Smooth muscle cell (in vitro differentiated cells): ENCODE measurements at regions not wholly inside any gene's neighbourhood (a gene's known extent, or its start where the extent isn't known, plus 50 kb on each side); places are given as distances from the start of the nearest gene placed in this dataset.
A peak's percentile ranks its signal among the peaks of the same experiment; 100 is the strongest.

Source experiments
- DNase-seq: peaks from one replicate; lab custom pipeline; 2025; ENCODE audit not compliant: unreplicated experiment; lab: John Stamatoyannopoulos, UW
- H2AFZ ChIP-seq: fragments of 200-600 bp; sonication (generic); 2 replicates; pipeline ENCODE4 v1.6.0; 2016; ENCODE audit warnings: antibody characterized with exemption, low read depth, mild to moderate bottlenecking
- H3F3A ChIP-seq: fragments of 200-600 bp; sonication (generic); 2 replicates; pipeline ENCODE4 v1.6.0; 2017; ENCODE audit warnings: antibody characterized with exemption, low read depth
- H3K27ac ChIP-seq: fragments of 200-600 bp; sonication (generic); 2 replicates; pipeline ENCODE4 v1.5.1; 2016; ENCODE audit warnings: low read depth, mild to moderate bottlenecking
- H3K27me3 ChIP-seq: fragments of 200-600 bp; sonication (generic); 2 replicates; pipeline ENCODE4 v1.6.1; 2016; ENCODE audit warnings: low read depth, mild to moderate bottlenecking
- H3K36me3 ChIP-seq: fragments of 200-600 bp; sonication (generic); 2 replicates; pipeline ENCODE4 v1.5.1; 2016; ENCODE audit warnings: low read depth
- H3K4me1 ChIP-seq: fragments of 200-600 bp; sonication (generic); 2 replicates; pipeline ENCODE4 v1.5.1; 2016; ENCODE audit warnings: low read depth
- H3K4me2 ChIP-seq: fragments of 200-600 bp; sonication (generic); 2 replicates; pipeline ENCODE4 v1.6.0; 2016; ENCODE audit warnings: mild to moderate bottlenecking
- H3K4me3 ChIP-seq: fragments of 200-600 bp; sonication (generic); 2 replicates; pipeline ENCODE4 v1.5.1; 2016; ENCODE audit warnings: mild to moderate bottlenecking
- H3K79me2 ChIP-seq: fragments of 200-600 bp; sonication (generic); 2 replicates; pipeline ENCODE4 v1.6.0; 2016; ENCODE audit warnings: low read depth, mild to moderate bottlenecking
- H3K9ac ChIP-seq: fragments of 200-600 bp; sonication (generic); 2 replicates; pipeline ENCODE4 v1.6.0; 2016; ENCODE audit warnings: low read depth
- H3K9me3 ChIP-seq: fragments of 200-600 bp; sonication (generic); replicated peaks from 2 replicates; pipeline ENCODE4 v1.5.1; 2016; ENCODE audit warnings: low read depth
- H4K20me1 ChIP-seq: fragments of 200-600 bp; sonication (generic); 2 replicates; pipeline ENCODE4 v1.6.0; 2016; ENCODE audit warnings: low read depth
- CTCF ChIP-seq: fragments of 200-600 bp; sonication (generic); IDR thresholded peaks from 2 replicates; pipeline ENCODE4 v1.5.1; 2017; ENCODE audit warnings: borderline replicate concordance, mild to moderate bottlenecking, antibody characterized with exemption; ENCODE audit not compliant: insufficient read depth, poor library complexity, severe bottlenecking
- WGBS: methylation state at CpG from one replicate; pipeline ENCODE4 v1.1.7; 2016; ENCODE audit warnings: low lambda C conversion rate; 5-methylcytosine and 5-hydroxymethylcytosine counted together

DNA sequence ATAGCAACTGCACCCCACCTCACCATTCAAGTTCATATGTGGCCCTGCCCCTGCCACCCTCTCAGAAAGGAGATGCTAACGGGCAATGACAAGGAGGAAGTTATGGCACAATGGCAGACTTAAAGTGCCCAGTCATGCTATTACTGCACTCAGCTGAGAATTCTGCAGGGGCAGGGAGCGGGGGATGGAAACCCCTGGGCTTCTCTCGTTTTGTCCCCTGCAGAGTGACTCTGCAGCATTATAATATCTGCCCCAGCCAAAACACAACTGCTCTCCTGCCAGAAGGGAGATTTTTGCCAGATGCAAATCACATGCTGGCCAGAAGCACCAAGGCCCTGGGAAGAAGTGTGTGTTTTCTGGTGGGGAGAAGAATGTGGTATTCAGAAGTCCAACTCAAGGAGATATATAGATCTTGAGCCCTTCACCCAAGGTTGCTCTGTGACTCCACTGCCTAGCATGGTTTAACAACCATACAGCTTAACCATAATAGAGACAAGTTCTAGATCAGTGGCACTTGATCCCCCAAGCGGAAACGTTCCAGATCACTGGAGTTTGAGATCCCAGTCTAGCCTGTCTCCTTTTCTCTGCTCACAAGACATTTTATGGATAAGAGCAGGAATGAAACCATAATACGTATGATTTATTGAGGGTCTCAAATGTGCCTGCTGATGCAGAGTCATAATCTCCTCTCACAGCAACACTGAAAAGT, 207.0 kb upstream of the MAP3K1 start:
- no peaks in the 10 kb centered on the region for H3K79me2 ChIP-seq
- H3K4me1 ChIP-seq, result peaks cover 12% of the 10 kb centered on the region
- DNase-seq, result no peak
- H3F3A ChIP-seq, result no peaks in the 10 kb centered on the region
- no peaks in the 10 kb centered on the region for H4K20me1 ChIP-seq
- no peaks in the 10 kb centered on the region for H3K36me3 ChIP-seq
- H3K9ac ChIP-seq, result no peak overlapping the region
- H2AFZ ChIP-seq, result no peak overlapping the region
- peaks cover 5% of the 10 kb centered on the region for H3K9me3 ChIP-seq
- no peaks in the 10 kb centered on the region for H3K27me3 ChIP-seq
- H3K4me3 ChIP-seq, result no peak overlapping the region
- WGBS, result 76% methylated on average over 6 of the region's 6 CpGs
- peak overlapping the region; percentile 20 for H3K4me2 ChIP-seq
- H3K27ac ChIP-seq, result peak overlapping the region; percentile 57
- TF ChIP-seq CTCF, result no peak

DNA sequence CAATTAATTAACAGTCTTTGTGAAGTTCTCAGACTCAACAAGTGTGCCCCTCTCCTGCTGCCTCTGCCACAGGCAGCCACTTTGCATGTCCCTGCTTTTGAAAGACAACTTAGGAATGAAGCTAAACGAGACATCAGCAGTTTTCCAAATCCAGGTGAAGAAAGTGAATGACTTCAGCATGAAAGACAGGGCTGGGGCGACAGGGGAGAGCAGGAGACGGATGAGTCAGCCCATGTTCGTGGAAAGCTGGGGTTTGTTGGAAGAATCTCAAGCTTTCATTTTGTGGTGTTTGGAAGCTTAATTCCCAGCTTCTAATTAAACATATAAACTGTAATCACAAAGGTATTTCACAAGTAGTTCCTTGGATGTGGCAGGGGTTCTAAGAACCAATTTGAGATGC, 207.8 kb upstream of the MAP3K1 start:
- no peak for TF ChIP-seq CTCF
- Histone ChIP-seq H2AFZ (no peak overlapping the region), H3K36me3 (no peaks in the 10 kb centered on the region), H3K4me1 (peaks cover 12% of the 10 kb centered on the region), H3F3A (no peaks in the 10 kb centered on the region), H3K4me3 (no peak overlapping the region), H3K27ac (peak overlapping the region; percentile 57), H4K20me1 (no peaks in the 10 kb centered on the region), H3K9me3 (peaks cover 5% of the 10 kb centered on the region), H3K4me2 (peak overlapping the region; percentile 67), H3K9ac (no peak overlapping the region), H3K79me2 (no peaks in the 10 kb centered on the region), H3K27me3 (no peaks in the 10 kb centered on the region)
- 26% methylated on average over 4 of the region's 4 CpGs for WGBS
- no peak for DNase-seq

DNA sequence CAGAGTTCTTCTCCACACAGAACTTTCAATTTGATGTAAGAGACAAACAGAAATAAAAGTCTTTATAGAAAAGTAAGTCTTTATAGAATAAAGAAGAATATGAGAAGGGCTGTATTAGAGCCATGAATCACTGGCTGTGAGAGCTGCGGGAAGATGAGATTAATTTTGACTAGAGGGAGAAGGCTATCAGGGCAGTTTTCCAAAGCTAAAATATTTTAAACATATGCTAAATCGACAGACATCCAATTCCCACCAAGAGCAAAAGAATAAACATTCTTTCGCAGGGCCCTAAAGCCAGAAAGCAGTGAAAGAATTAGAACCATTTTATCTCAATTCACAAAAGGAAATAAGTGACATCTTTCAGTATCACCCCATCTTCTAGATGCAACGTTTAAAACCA, 208.3 kb upstream of the MAP3K1 start:
- Histone ChIP-seq H3K4me3 (no peak overlapping the region), H3F3A (no peaks in the 10 kb centered on the region), H3K79me2 (no peaks in the 10 kb centered on the region), H4K20me1 (no peaks in the 10 kb centered on the region), H3K36me3 (no peaks in the 10 kb centered on the region), H3K9me3 (peaks cover 5% of the 10 kb centered on the region), H3K27ac (peak overlapping the region; percentile 57), H3K9ac (no peak overlapping the region), H3K27me3 (no peaks in the 10 kb centered on the region), H3K4me2 (peak overlapping the region; percentile 67), H3K4me1 (peaks cover 16% of the 10 kb centered on the region), H2AFZ (no peak overlapping the region)
- TF ChIP-seq CTCF, result no peak
- DNase-seq, result no peak
- WGBS, result 31% methylated on average over 4 of the region's 4 CpGs

DNA sequence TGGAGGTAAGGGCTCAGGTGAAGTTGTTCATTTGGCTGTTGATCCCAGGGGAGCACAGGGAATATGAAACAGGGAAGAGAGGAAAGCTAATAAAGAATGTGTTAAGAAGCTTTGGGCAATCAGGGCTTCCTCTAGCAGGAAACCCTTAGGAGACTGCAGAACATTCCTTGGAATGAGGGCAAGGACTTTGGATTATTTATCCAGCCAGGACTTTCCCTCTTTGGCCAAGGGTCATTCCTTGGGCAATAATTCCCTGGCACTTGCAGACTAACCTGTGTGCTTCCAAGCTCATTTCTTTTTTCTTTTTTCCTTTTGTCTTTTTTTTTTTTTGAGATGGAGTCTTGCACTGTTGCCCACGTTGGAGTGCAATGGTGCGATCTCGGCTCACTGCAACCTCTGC, 209.2 kb upstream of the MAP3K1 start:
- WGBS, result 97% methylated on average over 3 of the region's 3 CpGs
- TF ChIP-seq CTCF, result no peak
- no peak overlapping the region for H3K9ac ChIP-seq
- H3K4me1 ChIP-seq, result peaks cover 24% of the 10 kb centered on the region
- H3K36me3 ChIP-seq, result no peaks in the 10 kb centered on the region
- H3K27me3 ChIP-seq, result no peaks in the 10 kb centered on the region
- H3K79me2 ChIP-seq, result no peaks in the 10 kb centered on the region
- no peak overlapping the region for H3K4me3 ChIP-seq
- no peak overlapping the region for H3K27ac ChIP-seq
- H4K20me1 ChIP-seq, result no peaks in the 10 kb centered on the region
- H3K9me3 ChIP-seq, result no peaks in the 10 kb centered on the region
- no peaks in the 10 kb centered on the region for H3F3A ChIP-seq
- DNase-seq, result no peak
- no peak overlapping the region for H3K4me2 ChIP-seq
- H2AFZ ChIP-seq, result no peak overlapping the region
